Activated T-cell treated with anti-CD3 and anti-CD28 coated beads for 24 hours (primary cell): ENCODE measurements at regions not wholly inside any gene's neighbourhood (a gene's known extent, or its start where the extent isn't known, plus 50 kb on each side); places are given as distances from the start of the nearest gene placed in this dataset.
"Not testable (repeated sequence)": the region's sequence is repeated elsewhere in the genome, so short reads cannot be mapped to it uniquely, and the experiment has no call there.

Source experiments
- DNase-seq: peaks from one replicate; pipeline ENCODE4 v3.0.0-alpha.2; 2020; ENCODE audit warnings: low read depth

DNA sequence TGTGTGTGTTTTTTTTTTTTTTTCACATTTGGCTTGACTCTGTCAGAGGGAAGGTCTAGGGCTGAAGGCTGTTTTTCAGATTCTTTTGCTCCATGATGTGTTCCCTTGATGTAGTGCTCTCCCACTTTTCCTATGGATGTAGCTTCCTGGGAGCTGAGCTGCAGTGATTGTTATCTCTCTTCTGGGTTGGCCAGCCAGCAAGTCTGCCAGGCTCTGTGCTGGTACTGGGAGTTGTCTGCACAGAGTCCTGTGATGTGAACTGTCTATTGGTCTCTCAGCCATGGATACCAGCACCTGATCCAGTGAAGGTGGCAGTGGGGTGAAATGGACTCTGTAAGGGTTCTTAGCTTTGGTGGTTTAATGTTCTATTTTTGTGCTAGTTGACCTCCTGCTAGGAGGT lies 377.4 kb upstream of the MAN1A1 start:
- DNase-seq, result not testable (repeated sequence)

DNA sequence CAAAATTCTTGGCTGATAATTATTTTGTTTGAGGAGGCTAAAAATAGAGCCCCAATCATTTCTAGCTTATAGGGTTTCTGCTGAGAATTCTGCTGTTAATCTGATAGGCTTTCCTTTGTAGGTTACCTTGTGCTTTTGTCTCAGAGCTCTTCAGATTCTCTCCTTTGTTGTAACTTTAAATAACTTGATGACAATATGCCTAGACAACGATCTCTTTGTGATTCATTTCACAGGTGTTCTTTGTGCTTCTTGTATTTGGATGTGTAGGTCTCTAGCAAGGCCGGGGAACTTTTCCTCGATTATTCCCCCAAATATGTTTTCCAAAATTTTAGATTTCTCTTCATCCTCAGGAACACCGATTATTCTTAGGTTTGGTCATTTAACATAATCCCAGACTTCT lies 376.5 kb upstream of the MAN1A1 start:
- DNase-seq, result no peak

DNA sequence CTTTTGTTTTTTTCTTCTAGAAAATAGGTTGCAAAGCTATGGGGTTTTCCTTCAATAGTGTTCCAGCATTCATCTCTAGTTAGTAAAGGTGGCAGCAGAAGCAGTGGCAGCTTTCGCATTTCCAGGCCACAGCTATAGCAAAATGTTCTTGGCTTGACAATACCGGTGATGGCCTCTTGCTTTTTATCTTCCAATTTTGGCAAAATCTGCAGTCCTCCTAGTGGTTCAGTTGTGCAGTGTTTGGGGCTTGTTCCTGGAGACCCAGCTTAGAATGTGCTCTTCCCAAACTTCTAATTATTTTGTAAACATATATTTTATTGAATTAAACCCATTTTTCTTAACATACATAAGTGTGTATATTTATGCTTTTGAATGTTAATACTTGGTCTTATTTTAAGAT lies 370.6 kb upstream of the MAN1A1 start:
- no peak for DNase-seq

DNA sequence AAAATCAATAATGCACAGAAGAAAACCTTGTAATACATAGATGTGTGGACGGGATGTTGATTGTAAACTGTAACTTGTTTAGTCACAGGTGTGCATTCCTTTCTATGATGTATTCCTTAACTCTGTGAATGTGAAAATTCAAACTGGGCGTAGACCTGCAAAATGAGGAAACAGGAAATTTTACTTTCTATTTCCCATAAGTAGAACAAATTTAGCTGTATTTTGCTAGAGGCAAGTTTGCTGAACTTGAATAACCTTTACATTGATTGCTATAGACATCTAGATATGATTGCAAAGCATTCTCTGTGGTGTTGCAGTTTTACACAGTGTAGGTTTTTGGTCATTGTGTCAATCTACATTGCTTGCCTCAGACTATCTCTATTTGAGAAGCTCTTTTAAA lies 368.4 kb upstream of the MAN1A1 start:
- DNase-seq, result no peak

DNA sequence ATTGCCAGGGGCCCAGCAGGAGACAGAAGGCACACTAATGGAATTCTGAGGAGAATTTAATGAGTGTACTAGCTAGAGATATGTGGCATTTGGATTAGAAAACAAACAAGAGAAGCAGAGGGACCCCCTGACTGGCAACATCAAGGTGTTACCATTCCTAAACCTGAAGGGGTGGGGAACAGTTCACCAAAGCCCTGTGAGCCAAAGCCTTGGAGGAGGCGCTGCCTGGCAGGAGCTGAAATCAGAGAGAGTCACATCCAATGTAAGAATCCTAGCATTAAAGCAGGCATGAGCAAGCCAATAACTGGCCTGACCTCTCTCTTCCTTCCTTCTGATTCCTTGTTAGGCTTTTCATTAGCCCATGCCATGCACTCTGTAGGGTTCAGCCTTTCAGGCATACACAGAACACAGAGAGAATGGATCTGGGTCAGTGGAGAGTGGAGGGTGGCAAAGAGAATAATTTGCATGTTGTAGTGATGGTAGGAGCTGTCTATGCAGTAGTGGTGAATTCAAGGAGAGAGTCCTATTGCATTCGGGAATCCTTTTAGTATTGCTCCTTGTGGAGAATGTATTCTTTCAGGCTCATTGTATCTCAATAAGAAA lies 367.2 kb upstream of the MAN1A1 start:
- no peak for DNase-seq

DNA sequence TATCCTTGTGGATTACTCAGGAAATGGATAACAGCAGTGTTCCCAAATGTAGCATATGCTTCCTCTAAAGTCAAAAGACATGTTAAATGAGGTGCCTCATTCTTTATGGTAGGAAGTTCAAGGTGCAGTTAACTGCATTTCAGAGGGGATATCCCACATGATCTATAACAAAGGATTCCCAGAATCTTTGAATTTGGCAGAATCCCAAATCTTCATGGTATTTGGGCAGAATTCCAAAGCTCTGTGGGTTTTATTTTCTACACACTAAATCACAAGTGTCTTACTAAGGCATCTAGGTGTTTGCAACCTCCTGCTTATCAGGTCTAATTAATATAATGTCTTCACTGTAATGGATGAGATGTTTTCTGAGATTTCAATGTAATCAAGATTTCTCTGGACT lies 364.3 kb upstream of the MAN1A1 start:
- DNase-seq, result no peak

DNA sequence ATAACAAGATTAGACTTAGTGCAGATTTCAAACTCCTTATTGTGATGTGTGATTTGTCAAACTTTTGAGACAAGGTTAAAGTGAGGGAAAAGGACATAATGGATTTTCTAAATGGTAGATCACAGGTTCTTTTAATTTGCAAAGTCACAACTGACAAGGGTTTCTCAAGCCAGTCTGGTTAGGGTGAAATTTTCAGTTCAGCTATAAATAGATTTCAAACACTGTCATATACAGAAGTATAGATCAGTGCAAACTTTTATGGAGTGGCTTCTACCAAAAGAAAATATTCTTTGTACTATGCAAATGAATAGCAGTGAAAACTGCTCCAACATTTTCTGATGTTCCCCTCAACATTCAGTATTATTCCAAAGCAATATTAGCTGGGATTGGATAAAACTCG lies 337.1 kb upstream of the MAN1A1 start:
- DNase-seq, result no peak

DNA sequence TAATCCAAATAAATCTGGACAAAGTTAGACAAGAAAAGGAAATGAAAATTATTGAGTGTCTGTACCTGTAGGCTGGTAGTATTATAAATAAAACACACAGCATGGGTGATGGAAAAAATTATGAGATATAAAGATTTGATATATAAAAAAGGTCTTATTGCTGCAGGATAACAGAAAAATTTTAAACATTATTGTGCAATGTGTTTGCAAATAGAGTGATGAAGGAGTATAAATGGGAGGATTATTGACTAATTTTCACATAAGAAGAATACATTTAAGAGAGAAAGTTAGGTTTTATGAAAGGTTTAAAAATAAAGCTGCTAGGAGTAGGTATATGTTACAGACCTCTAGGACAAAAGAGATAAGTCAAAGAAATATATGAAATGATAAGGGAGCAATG lies 336.7 kb upstream of the MAN1A1 start:
- no peak for DNase-seq

DNA sequence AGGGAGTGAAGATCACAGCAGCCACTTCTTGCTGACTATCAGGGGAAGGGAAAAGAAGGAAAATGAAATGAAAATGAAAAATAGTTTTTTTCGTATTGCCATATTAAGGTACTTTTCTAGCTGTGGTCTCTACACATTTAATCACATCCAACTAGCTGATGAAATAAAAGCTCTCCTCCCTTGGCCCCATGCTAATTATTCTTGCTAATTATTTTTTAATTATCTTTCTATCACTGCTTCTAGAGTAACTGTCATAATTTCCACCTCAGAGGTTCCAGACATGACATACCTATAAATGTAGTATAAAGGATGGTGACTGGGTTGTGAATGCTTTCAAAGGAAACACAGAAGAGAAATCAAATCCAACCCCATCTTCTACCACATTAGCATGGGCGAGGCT lies 334.1 kb upstream of the MAN1A1 start:
- no peak for DNase-seq

DNA sequence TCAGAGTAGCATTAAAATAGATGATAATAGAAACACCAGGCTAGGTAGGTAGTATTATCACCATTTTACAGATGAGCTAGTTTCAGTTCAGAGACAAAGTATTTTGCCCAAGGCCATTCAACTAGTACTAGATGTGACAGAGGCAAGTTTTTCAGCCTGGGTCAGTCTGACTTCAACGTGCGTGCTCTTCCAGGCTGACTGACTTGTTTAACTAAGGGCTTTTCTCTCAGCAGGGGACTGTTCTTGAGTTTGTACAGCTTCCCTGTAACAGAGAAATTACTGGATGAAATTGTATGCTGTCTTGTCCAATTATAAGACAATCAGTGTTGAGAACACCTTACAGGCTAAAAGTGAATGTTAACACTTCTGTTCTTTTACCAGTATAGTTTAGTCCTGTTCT lies 333.5 kb upstream of the MAN1A1 start:
- DNase-seq, result no peak

DNA sequence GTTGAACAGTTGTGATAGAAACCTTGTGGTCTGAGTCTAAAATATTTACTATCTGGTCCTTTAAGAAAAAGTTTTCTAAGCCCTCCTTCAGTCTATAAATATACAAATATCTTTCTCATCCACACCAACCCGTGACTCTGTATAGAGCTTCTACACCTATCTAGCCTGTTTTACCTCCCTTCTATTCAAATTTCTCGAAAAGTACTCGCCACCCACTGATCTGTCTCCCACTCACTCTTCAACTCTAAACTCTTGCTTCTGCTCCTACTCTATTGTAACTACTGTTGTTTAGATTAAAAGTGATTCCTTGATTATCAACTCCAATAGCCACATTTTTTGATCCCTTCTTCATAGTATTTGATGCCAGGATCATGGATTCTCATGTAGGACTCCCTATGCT lies 329.4 kb upstream of the MAN1A1 start:
- DNase-seq, result no peak

DNA sequence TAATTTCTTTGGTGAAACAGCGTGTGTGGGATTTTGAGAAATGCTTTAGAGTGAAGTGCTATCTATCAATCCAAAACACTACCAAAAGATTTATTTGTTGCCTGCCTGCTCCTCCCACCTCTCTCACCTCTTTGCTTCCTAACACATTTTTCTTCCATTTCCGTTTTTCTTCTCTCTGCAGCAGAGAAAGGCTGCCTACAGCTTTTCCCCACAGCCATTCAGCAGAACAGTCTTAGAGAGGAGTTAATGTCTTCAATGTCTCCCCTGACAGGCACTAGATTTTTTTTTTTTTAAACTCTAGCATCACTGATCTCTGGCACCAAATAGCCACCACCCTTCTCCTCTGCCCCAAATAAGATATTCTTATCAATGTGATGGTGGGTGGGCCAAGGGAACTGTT lies 327.8 kb upstream of the MAN1A1 start:
- no peak for DNase-seq

DNA sequence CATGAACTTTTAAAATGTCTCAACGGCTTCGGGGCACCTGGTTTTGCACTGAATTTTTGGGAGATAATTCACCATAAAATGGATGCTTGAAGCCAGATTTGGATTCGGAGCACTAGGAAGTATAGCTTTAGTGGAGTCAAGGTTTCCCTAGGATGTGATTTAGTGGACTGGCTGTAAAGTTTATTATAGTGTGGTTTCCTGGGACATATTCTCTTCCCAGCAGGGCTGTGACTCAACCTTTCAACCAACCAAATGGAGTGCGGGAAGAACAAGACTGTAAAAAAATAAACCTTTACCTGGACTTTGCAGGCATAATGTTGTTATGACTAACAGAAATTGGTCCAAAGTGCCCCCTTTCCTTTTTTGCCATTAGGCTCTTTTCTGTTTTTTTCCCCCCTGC lies 327.4 kb upstream of the MAN1A1 start:
- no peak for DNase-seq

DNA sequence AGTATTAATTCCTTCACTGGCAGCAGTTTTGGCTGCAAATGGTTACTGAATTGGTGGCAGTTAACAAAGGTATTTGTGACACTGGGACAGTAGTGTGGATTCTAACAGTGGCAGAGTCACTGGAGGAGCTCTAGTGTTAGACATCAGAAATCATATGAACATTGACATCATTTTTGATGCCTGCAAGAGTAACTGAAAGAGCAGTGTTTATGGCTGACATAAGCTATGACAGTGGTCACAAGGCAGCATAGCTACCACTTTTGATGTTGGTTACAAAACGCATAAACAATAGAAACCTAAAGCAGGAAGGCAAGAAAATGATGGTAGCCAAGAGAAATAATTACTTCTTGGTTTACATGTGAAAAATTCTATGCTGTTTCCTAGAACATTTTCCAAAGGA lies 326.7 kb upstream of the MAN1A1 start:
- no peak for DNase-seq

DNA sequence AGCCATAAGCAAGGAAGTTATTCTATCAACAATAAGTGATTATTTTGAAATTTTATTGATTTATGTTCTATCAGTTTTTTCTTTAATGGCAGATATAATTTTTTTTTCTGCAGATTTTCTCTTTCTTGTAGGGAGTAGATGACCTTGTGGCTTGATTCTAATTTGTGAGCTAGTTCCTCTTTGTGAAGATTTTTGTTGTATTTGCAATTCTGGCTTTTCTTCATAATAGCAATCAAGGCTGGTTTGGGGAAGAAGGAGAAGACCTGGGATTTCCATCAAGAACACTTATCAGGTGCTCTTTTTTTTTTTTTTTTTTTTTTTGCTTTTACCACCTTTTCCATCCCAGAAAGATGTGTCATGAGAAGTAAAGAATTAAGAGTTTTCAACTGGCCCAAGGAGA lies 324.2 kb upstream of the MAN1A1 start:
- DNase-seq, result no peak

DNA sequence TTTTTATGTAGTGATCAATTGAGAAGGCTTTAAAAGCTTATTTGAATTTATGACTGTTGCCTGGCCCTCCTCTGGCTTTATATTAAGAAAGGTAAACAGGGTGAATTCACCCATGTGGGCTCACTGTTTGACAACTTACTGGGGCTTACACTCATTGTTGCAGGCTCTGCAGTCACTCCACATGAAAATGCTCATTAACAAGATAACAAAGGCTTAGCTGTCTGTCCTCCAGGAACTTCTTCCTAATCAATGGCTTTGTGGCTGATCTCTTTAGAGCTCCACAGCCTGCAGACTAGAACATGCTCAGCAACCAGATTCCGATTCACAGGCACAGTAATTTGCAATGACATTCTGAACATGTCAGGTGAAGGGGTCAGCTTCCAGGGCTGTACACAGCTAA lies 323.2 kb upstream of the MAN1A1 start:
- no peak for DNase-seq

DNA sequence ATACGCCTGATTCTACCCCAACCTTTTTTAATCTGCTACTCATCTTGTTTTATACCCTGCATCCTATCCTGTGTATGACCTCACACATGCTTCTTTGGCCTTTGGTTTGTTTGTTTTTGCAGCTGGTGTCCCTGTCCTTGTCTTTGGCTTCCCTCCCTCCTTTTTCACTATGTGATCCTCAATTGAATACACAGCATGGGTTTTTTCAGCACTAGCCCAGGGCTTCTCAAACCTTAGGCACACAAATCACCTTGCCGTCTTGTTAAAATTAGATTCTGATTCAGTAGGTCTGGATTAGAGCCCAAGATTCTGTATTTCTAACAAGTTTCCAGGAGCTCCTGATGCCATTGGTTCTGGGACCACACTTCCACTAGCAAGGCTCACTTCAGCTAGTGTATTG lies 321.5 kb upstream of the MAN1A1 start:
- DNase-seq, result no peak

DNA sequence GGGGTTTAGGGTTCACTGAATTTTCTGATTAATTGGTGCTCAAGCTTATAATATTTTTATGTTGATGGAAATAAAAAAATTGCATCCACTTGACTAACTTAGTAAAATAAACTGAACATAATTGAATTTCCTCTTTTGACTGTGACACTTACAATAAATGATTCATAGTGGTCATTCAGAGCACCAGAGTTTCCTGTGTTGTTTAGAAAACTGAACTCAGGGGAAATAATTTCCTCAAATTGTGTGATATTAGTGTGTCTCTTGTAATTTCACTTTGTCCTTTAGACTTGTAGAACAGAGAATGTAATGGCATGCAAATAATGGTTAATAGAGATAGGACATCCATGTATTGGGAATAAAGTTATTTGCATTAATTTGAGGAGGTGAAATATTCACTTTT lies 319.7 kb upstream of the MAN1A1 start:
- DNase-seq, result no peak

DNA sequence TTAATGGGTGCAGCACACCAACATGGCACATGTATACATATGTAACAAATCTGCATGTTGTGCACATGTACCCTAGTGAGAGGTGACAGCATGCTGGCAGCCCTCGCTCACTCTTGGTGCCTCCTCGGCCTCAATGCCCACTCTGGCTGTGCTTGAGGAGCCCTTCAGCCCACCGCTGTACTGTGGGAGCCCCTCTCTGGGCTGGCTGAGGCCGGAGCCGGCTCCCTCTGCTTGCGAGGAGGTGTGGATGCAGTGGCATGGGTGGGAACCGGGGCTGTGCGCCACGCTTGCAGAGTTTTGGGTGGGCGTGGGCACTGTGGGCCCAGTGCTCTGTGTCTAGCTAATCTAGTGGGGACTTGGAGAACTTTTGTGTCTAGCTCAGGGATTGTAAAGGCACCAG lies 315.9 kb upstream of the MAN1A1 start:
- DNase-seq, result not testable (repeated sequence)

DNA sequence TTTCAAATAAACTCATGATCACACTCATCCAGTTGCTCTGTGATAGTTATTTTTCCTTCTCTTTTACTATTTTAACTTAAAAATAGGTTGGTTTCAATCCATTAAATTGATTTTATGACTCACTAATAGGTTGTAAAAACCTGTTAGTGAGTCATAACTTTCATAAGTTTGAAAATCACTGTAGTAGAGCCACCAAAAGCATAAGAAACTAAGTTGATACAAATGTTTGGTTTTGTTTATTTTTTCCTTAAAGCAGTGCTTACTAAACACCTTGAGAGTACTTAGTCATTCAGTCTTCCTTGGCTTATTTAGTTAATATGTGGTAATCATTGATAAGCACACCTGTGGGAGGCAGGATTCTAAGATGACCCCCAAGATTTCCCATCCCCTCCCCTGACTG lies 312.1 kb upstream of the MAN1A1 start:
- DNase-seq, result no peak

DNA sequence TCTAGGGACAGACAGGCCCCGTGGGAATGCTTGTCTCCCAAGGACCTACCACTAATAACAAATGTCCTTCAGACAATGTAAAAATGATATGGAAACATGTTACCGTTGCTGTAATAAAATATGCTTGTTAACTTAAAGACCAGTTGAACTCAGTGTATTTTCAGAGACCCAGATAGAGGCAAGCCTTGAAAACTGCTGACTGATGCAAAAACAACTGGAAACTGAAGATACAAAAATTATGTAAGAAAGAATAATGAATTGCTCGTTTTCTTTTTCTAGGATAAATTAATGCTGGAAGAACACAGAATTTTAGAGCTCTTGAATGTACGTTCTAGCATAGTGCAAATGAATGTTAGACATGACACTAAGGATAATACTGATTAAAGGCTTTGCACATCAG lies 311.5 kb upstream of the MAN1A1 start:
- DNase-seq, result no peak

DNA sequence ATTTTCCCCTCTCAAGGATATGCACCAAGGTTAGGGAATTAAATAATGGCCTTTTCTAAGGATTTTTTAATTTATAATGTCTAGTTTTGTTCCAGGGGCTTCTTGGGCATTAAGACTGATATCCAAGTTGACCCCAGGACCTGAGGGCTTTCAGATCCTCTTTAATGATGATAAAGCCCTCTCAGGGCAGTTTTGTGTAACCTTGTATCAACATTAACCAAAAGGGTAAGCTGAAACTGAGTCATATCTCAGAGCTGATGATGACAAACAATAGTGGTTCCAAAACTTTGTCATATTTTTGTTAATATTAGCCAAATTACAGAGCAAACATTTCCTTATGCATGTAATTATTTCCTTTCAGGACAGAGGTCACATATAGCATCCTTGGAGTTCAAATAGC lies 309.4 kb upstream of the MAN1A1 start:
- no peak for DNase-seq

DNA sequence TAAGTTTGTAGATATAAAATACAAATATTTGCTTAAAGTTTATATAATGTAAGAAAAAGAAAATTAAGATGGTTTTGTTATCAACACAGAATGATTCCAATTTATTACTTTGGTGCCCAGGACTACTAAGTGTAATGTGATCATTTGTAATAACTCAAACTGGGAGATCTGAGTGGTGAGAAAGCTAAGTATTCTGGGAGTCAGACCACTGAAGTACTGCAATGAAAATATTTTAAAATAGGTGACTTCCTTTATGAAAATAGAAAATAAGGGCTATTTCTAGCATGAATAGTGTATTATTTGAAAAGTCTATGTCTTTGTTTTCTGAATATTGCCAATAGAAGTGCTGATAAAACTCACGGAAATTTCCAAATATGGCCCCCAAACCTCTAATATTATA lies 305.6 kb upstream of the MAN1A1 start:
- no peak for DNase-seq

DNA sequence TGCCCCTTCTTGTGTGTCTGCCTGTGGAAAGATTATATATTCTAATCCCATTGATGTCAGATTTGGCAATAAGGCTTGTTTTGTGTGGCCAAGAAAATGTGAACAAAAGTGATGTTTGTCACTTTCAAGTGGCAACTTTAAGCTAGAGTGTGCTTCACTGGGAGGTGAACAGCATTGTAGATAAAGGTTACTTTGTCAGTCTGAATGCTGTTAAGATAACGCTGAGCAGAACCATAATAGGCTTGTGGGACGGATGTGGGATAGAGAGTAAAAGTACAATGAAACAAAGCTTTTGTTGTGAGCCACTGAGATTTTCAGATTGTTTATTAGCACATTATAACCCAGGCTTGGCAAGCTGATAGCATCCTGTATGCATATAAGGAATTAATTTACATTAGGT lies 303.8 kb upstream of the MAN1A1 start:
- no peak for DNase-seq

DNA sequence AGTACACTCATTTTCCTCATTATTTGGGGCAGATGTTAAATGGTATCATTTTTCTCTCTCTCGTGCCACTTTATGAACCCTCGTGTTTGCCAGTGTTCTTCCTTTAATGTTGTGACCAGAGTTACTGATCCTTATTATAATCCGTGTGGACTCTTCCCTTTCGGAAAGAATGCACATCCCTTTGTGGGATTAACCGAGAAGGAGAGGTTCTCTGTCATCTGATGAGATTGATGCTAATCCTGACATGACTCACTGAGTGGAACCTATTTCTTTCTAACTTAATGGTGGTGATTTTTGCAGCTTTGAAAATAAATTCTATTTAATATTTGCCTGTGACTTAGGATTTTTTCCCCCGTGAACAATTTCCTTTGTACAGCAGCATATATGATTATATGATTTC lies 300.0 kb upstream of the MAN1A1 start:
- no peak for DNase-seq
